Astrocyte (in vitro differentiated cells and primary cell): ENCODE measurements at regions not wholly inside any gene's neighbourhood (a gene's known extent, or its start where the extent isn't known, plus 50 kb on each side); places are given as distances from the start of the nearest gene placed in this dataset.

ENCODE experiments used
- EZH2 ChIP-seq: IDR thresholded peaks from 2 replicates; pipeline ENCODE4 v1.6.1; 2012; ENCODE audit warnings: mild to moderate bottlenecking, low read length, inconsistent platforms; ENCODE audit not compliant: insufficient read depth
- TF ChIP-seq, protein P1 (sequence below): IDR thresholded peaks from 2 replicates; pipeline ENCODE4 v1.5.1; 2011; ENCODE audit warnings: low read depth, mild to moderate bottlenecking, inconsistent platforms, low read length, moderate library complexity; ENCODE audit not compliant: insufficient read depth

DNA sequence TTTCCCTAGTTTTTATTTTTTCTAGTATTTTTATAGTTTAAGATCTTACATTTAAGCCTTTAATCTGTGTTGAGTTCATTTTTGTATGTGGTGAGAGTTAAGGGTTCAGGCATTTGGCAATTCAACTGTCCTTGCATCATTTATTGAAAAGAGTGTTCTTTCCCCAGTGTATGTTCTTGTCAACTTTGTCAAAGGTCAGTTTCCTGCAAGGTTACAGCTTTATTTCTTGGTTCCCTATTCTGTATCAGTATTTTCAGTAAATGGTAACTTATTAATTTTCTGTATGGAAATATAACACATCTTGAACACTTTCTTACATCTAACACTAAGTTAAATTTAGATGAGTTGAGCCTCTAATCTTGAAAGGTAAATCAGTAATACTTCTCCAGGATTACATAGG lies 1770.1 kb downstream of the OTOL1 start:
- TF ChIP-seq, protein P1, sequence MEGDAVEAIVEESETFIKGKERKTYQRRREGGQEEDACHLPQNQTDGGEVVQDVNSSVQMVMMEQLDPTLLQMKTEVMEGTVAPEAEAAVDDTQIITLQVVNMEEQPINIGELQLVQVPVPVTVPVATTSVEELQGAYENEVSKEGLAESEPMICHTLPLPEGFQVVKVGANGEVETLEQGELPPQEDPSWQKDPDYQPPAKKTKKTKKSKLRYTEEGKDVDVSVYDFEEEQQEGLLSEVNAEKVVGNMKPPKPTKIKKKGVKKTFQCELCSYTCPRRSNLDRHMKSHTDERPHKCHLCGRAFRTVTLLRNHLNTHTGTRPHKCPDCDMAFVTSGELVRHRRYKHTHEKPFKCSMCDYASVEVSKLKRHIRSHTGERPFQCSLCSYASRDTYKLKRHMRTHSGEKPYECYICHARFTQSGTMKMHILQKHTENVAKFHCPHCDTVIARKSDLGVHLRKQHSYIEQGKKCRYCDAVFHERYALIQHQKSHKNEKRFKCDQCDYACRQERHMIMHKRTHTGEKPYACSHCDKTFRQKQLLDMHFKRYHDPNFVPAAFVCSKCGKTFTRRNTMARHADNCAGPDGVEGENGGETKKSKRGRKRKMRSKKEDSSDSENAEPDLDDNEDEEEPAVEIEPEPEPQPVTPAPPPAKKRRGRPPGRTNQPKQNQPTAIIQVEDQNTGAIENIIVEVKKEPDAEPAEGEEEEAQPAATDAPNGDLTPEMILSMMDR = no peak
- no peak for TF ChIP-seq EZH2
